ENCODE measurements at regions not wholly inside any gene's neighbourhood (a gene's known extent, or its start where the extent isn't known, plus 50 kb on each side); places are given as distances from the start of the nearest gene placed in this dataset.

- TF ChIP-seq POLR2AphosphoS5 (IDR thresholded peaks at IDR 0.05; ENCODE audit: low read depth) (no peak), CTCF (IDR thresholded peaks at IDR 0.05; ENCODE audit: insufficient read depth, low read length) (no peak)
- TF ChIP-seq, protein P1, sequence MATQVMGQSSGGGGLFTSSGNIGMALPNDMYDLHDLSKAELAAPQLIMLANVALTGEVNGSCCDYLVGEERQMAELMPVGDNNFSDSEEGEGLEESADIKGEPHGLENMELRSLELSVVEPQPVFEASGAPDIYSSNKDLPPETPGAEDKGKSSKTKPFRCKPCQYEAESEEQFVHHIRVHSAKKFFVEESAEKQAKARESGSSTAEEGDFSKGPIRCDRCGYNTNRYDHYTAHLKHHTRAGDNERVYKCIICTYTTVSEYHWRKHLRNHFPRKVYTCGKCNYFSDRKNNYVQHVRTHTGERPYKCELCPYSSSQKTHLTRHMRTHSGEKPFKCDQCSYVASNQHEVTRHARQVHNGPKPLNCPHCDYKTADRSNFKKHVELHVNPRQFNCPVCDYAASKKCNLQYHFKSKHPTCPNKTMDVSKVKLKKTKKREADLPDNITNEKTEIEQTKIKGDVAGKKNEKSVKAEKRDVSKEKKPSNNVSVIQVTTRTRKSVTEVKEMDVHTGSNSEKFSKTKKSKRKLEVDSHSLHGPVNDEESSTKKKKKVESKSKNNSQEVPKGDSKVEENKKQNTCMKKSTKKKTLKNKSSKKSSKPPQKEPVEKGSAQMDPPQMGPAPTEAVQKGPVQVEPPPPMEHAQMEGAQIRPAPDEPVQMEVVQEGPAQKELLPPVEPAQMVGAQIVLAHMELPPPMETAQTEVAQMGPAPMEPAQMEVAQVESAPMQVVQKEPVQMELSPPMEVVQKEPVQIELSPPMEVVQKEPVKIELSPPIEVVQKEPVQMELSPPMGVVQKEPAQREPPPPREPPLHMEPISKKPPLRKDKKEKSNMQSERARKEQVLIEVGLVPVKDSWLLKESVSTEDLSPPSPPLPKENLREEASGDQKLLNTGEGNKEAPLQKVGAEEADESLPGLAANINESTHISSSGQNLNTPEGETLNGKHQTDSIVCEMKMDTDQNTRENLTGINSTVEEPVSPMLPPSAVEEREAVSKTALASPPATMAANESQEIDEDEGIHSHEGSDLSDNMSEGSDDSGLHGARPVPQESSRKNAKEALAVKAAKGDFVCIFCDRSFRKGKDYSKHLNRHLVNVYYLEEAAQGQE (IDR thresholded peaks at IDR 0.05; ENCODE audit: insufficient replicate concordance, low read depth) = no peak
Measured at GRCh38 chr2:45311559-45311958, 299.5 kb downstream of the SRBD1 start.
